ENCODE measurements at regions not wholly inside any gene's neighbourhood (a gene's known extent, or its start where the extent isn't known, plus 50 kb on each side); places are given as distances from the start of the nearest gene placed in this dataset.

GRCh38 chr2:217267758-217268157 lies 407.9 kb upstream of the TNP1 start:
- TF ChIP-seq CTCF (IDR thresholded peaks at IDR 0.05; ENCODE audit: low read depth, low read length, poor library complexity, severe bottlenecking) (no peak), EZH2phosphoT487 (IDR thresholded peaks at IDR 0.05; ENCODE audit: borderline replicate concordance, low read length) (no peak)

All from DOHH2 (cell line).